Gastroesophageal sphincter (tissue), 4 donors: ENCODE measurements at regions not wholly inside any gene's neighbourhood (a gene's known extent, or its start where the extent isn't known, plus 50 kb on each side); places are given as distances from the start of the nearest gene placed in this dataset.
"Not testable (repeated sequence)": the region's sequence is repeated elsewhere in the genome, so short reads cannot be mapped to it uniquely, and the experiment has no call there.

ENCODE experiments used
- ATAC-seq: fragments of 150-250 bp; one replicate; pipeline ENCODE4 v1.9.1; 2016; ENCODE audit warnings: mild to moderate bottlenecking, moderate library complexity
- H3K27ac ChIP-seq, 4 donors: fragments of 200-600 bp; sonication (generic) in 3 of 4; 1 replicate in 3 of 4; 2 replicates in 1 of 4; pipeline ENCODE4 v1.5.1; 2016 to 2019
- H3K27me3 ChIP-seq: fragments of 200-600 bp; sonication (generic); one replicate; pipeline ENCODE4 v1.5.1; 2019
- H3K36me3 ChIP-seq, 2 donors: fragments of 200-600 bp; sonication (generic); one replicate each; pipeline ENCODE4 v1.5.1; 2019; ENCODE audit warnings: control low read depth in 1 of 2
- H3K4me1 ChIP-seq, 3 donors: fragments of 200-600 bp; sonication (generic); 1 replicate in 2 of 3; 2 replicates in 1 of 3; pipeline ENCODE4 v1.5.1; 2016 to 2019; ENCODE audit warnings: control low read depth in 2 of 3
- H3K4me3 ChIP-seq, 2 donors: fragments of 200-600 bp; sonication (generic); one replicate each; pipeline ENCODE4 v1.5.1; 2019; ENCODE audit warnings: mild to moderate bottlenecking in 1 of 2, moderate library complexity in 1 of 2
- H3K9me3 ChIP-seq, 3 donors: fragments of 200-600 bp; sonication (generic); one replicate each; pipeline ENCODE4 v1.5.1; 2017 to 2019; ENCODE audit warnings: control low read depth in 2 of 3
- EP300 ChIP-seq: sonication (generic); formaldehyde crosslinking; IDR thresholded peaks from one replicate; pipeline ENCODE4 v1.6.1; 2017; ENCODE audit warnings: antibody characterized with exemption, mild to moderate bottlenecking
- POLR2A ChIP-seq, 2 donors: fragments of 450-650 bp; IDR thresholded peaks; one replicate each; pipeline ENCODE4 v1.6.1; 2017; ENCODE audit warnings: antibody characterized with exemption in 2 of 2, mild to moderate bottlenecking in 2 of 2, moderate library complexity in 1 of 2
- POLR2AphosphoS5 ChIP-seq: sonication (generic); formaldehyde crosslinking; IDR thresholded peaks from one replicate; pipeline ENCODE4 v1.6.1; 2017; ENCODE audit warnings: antibody characterized with exemption
- WGBS, 2 donors: methylation state at CpG; one replicate each; pipeline ENCODE4 v1.1.5; 2018; ENCODE audit warnings: low coverage in 1 of 2; 5-methylcytosine and 5-hydroxymethylcytosine counted together
- TF ChIP-seq, protein P1 (sequence below), 4 experiments: fragments of 200-600 bp in 2 of 4; fragments of 450-650 bp in 2 of 4; sonication (generic) in 1 of 4; IDR thresholded peaks; one replicate each; pipeline ENCODE4 v1.5.1; 2017 to 2019; ENCODE audit warnings: antibody characterized with exemption in 4 of 4, mild to moderate bottlenecking in 2 of 4, moderate library complexity in 2 of 4

DNA sequence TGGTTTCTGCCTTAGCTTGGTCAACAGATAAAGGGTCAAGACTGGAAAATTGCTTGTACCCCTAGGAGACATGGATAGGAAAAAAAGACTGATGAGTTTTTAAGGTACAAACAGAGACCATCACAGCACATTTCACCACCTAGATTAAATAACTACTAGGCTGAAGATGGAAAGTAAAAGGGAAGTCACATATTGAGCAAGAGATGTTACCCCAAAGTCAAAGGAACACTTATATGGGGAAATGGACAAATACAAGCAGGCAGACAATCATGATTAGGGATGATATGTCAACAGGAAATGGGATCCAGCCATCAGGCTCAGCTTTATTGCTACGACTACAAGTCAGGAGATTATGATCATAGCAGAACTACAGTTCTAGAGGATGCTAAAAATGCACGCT lies 1643.1 kb upstream of the CELF4 start:
- no peak overlapping the region for H3K4me3 ChIP-seq
- no peak overlapping the region for H3K27ac ChIP-seq
- no peak for ATAC-seq
- H3K4me1 ChIP-seq, result no peaks in the 10 kb centered on the region
- no peaks in the 10 kb centered on the region for H3K36me3 ChIP-seq
- no peaks in the 10 kb centered on the region for H3K27me3 ChIP-seq
- H3K9me3 ChIP-seq, result no peaks in the 10 kb centered on the region
- 79 to 88% methylated on average over 2 of the region's 2 CpGs for WGBS, 2 donors
- TF ChIP-seq, protein P1, sequence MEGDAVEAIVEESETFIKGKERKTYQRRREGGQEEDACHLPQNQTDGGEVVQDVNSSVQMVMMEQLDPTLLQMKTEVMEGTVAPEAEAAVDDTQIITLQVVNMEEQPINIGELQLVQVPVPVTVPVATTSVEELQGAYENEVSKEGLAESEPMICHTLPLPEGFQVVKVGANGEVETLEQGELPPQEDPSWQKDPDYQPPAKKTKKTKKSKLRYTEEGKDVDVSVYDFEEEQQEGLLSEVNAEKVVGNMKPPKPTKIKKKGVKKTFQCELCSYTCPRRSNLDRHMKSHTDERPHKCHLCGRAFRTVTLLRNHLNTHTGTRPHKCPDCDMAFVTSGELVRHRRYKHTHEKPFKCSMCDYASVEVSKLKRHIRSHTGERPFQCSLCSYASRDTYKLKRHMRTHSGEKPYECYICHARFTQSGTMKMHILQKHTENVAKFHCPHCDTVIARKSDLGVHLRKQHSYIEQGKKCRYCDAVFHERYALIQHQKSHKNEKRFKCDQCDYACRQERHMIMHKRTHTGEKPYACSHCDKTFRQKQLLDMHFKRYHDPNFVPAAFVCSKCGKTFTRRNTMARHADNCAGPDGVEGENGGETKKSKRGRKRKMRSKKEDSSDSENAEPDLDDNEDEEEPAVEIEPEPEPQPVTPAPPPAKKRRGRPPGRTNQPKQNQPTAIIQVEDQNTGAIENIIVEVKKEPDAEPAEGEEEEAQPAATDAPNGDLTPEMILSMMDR (IDR thresholded peaks at IDR 0.05), result no peak
- TF ChIP-seq EP300 (no peak), POLR2A (IDR thresholded peaks at IDR 0.05) (no peak), POLR2AphosphoS5 (no peak)

DNA sequence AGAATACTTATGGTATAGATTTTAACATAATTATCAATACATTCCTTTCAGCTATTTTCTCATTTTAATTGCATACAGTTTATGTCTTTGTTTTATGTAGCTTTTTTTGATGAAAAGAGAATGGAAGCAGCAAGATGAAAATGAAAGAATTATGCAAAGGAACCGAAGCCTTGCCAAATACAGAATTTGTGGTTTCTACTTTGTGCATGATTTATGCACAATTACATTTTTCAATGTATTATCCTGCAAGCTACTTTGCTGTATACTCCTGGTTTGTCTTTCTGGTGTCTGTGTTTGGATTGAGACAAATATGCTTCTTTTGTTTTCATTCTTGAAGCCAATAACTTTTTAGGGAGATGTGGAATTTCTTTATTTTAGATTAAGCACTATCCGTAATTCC lies 1642.6 kb upstream of the CELF4 start:
- Histone ChIP-seq H3K9me3 (no peaks in the 10 kb centered on the region), H3K4me1 (no peaks in the 10 kb centered on the region), H3K27ac (no peak overlapping the region), H3K27me3 (no peaks in the 10 kb centered on the region), H3K36me3 (no peaks in the 10 kb centered on the region), H3K4me3 (no peak overlapping the region)
- TF ChIP-seq POLR2AphosphoS5 (no peak), POLR2A (IDR thresholded peaks at IDR 0.05) (no peak), EP300 (no peak)
- TF ChIP-seq, protein P1 (IDR thresholded peaks at IDR 0.05), result no peak
- WGBS, 2 donors, result 38 to 85% methylated on average over 2 of the region's 2 CpGs
- ATAC-seq, result no peak

DNA sequence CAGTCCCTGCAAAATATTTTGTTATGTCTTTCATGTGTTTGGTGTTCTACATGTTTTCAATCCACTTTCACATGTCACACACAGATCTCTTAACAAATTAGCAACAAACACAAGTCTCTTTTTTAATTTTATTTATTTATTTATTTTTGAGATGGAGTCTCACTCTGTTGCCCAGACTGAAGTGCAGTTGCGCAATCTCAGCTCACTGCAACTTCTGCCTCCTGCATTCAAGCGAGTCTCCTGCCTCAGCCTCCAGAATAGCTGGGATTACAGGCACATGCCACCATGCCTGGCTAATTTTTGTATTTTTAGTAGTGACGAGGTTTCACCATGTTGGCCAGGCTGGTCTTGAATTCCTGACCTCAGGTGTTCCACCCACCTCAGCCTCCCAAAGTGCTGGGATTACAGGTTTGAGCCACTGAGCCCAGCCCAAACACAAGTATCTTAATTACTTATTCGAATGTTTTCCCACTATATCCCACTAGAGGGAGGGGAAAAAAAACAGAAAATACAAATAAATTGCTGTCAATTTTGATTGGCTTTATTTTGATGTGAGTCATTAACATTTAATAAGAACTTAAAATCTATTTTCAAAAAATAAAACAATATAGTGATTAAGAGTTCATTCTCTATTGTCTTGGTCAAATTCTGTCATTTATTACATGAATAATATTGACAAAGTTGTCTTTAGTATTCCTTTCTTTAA lies 1641.0 kb upstream of the CELF4 start:
- not testable (repeated sequence) for H3K27ac ChIP-seq, H3K4me3 ChIP-seq, H3K9me3 ChIP-seq, H3K36me3 ChIP-seq, ATAC-seq, H3K27me3 ChIP-seq, H3K4me1 ChIP-seq
- WGBS, 2 donors, result 90% methylated on average over 3 to 4 of the region's 4 CpGs

DNA sequence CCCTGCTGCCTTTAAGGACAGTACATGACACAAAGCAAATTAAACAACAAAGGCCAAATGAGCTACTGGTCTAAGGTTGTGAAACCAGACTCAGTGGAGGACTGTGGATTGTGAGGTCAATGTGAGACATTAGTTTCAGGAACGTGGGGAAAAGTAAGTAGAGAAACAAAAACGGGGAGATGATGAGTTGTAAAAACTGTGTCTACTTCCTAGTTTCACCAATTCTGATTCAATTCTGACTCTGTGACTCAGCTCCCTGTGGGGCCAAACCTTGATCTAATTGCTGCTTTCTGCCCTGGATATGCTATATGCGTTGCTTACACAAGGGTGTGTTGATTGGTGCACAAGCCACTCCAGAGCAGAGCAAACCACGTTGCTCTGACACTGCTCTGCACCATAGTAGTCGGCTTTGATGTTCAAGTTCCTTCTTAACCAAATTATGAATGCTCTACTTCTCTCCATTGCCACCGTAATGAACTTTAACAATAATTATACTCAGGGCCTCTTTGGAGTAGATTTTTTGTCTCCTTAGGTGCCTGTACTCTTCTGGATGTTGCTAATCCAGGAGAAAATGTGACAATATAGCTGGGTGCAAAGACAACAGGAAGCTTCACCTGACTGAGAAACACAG lies 1640.1 kb upstream of the CELF4 start:
- H3K27me3 ChIP-seq, result no peaks in the 10 kb centered on the region
- no peaks in the 10 kb centered on the region for H3K36me3 ChIP-seq
- H3K4me1 ChIP-seq, result no peaks in the 10 kb centered on the region
- TF ChIP-seq, protein P1 (IDR thresholded peaks at IDR 0.05), result no peak
- TF ChIP-seq EP300, result no peak
- no peak for TF ChIP-seq POLR2A (IDR thresholded peaks at IDR 0.05)
- no peak for TF ChIP-seq POLR2AphosphoS5
- H3K4me3 ChIP-seq, result no peak overlapping the region
- no peaks in the 10 kb centered on the region for H3K9me3 ChIP-seq
- no peak overlapping the region for H3K27ac ChIP-seq
- 85 to 88% methylated on average over 5 to 6 of the region's 6 CpGs for WGBS, 2 donors
- no peak for ATAC-seq

DNA sequence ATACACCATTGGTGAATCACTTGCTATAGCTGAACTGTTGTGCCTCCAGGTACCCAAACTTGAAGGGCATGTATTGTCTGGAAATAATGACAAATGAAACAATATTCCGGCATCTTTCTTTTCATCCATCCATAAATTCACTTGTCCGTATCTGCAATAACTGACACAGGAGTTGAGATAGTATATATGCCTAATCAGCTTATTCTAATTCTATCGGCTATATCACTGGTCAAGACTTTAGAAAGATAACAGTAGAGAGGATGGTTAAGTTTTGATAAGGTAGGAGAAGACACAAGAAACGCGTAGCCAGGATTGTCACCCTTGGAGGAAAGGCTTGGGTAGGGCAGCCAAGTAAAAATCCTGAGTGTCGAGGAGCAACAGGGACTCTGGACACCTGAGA lies 1634.6 kb upstream of the CELF4 start:
- no peak for ATAC-seq

More for the DNA sequence above, 1634.6 kb upstream of the CELF4 start:
- no peaks in the 10 kb centered on the region for H3K36me3 ChIP-seq
- TF ChIP-seq EP300 (no peak), POLR2AphosphoS5 (no peak), POLR2A (IDR thresholded peaks at IDR 0.05) (no peak)
- TF ChIP-seq, protein P1 (IDR thresholded peaks at IDR 0.05), result no peak
- no peaks in the 10 kb centered on the region for H3K4me1 ChIP-seq
- 98 to 100% methylated on average over 4 to 6 of the region's 6 CpGs for WGBS, 2 donors
- no peaks in the 10 kb centered on the region for H3K9me3 ChIP-seq
- no peaks in the 10 kb centered on the region for H3K27me3 ChIP-seq
- no peak overlapping the region for H3K4me3 ChIP-seq
- H3K27ac ChIP-seq, result no peak overlapping the region
